LNCAP (cell line): ENCODE measurements at regions not wholly inside any gene's neighbourhood (a gene's known extent, or its start where the extent isn't known, plus 50 kb on each side); places are given as distances from the start of the nearest gene placed in this dataset.

Experiments
- CTCF ChIP-seq: fragments of 450-650 bp; IDR thresholded peaks from 2 replicates; pipeline ENCODE4 v1.5.1; 2017; ENCODE audit warnings: mild to moderate bottlenecking

- no peak for TF ChIP-seq CTCF
These were observed 180.7 kb upstream of the SFRP2 start for GRCh38 chr4:153969542-153969941.

GRCh38 chr4:153966641-153967040 is 177.8 kb upstream of the SFRP2 start:
- TF ChIP-seq CTCF: no peak

DNA sequence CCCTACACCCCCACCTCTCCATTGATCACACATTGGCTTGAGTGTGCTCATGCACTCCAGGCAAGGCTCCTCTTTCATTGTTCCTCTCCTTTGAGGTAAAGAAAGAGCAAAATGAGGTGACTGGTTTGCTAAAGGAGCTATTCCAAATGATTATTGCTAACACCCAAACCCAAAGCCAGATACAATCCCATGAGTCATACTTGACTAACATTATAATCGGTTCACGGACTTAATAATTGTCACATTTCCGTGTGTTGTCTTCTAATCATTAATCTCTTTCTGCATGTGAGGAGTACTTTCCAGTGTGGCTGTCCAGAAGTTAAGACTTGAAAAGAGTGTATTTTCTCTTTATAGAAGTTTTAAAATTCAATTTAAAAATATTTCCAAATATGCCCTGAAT is 174.3 kb upstream of the SFRP2 start:
- no peak for TF ChIP-seq CTCF

- TF ChIP-seq CTCF: no peak
These were observed 173.6 kb upstream of the SFRP2 start for GRCh38 chr4:153962311-153963039.

DNA sequence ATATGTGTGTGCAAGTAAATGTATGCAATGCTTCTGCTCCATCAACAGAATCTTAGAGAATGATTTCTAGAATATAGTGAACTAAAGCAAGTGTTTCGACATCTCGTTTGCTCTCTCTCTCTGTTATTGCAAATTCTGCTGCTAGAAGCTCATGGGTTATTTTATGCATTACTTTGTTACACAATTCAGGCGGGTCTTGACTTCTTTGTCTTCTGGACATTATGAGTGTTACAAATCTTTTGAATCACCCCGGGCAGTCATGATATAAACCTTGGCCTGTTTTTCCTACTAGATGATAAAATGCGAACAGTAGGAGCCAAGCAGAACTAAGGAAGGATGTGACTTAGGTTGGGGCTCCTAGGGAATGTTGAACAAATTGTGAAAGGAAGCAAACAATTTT is 166.4 kb upstream of the SFRP2 start:
- no peak for TF ChIP-seq CTCF

DNA sequence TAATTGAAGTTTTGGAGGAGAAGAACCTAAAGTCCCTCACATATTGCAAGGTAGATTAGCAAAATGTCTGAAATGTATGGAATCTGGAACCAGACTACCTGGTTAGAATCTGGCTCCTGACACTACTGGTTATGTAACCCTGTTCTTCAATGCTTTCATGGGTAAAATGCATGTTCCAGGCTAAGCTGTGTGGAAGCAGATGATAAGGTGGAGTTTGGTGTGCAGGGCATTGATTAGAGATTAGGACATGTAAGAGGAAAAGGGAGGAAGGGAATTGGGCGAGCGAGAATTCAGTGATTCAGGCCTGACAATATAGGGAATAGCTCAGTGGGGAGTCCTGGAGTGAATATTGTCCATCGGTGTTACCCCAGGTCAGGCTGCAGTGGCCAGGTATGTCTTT is 165.8 kb upstream of the SFRP2 start:
- TF ChIP-seq CTCF: no peak

DNA sequence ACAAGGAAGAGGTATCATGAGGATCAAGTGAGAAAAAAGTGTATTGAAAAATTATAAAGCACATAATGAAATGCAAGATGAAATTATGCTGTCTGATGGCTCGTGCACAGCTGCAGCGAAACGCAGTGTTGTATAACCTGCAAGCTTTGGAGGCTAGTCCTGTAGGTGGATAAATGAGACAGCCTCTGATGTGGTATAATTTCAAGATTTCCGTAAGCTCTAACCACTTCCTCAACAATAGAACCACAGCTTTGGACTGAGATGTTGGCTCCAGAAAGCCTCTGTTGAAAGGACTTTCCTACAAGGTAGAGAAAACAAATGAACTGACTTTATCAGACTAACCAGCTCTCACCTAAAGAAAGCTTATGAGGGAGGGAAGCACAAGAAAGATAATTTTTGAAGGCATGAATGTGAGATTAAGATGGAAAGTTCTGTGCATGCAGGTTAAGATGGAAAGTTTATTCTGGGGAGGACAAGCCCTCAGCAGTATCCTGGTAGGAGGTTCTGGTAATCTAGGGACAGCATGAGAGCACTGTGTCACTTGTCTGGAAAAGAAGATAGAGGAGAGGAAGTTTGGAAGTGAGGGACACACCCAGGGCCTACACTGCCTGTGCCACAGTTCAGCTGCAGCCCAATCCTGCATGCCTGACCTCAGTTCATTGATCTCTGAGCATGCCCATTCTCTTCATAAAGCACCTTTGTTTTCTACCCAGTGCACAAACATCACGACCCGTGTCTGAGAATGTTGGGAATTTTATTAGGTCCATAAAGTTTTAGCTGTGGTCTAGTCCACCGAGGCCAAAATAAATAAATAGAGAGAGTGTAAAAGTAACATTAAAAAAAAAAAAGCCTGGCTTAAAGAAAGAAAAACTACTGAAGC is 161.5 kb upstream of the SFRP2 start:
- no peak for TF ChIP-seq CTCF
